HCT116 (cell line): ENCODE measurements at regions not wholly inside any gene's neighbourhood (a gene's known extent, or its start where the extent isn't known, plus 50 kb on each side); places are given as distances from the start of the nearest gene placed in this dataset.

Source experiments
- ATAC-seq: fragments of 200-7000 bp; cut with Tn5 transposase; 2 replicates; pipeline ENCODE4 v1.9.1; 2020; ENCODE audit warnings: mild to moderate bottlenecking, moderate library complexity
- BruUV-seq: library from RNA; stranded (reverse); fragments of 400-500 nt; replicated peaks from 2 replicates; lab custom pipeline; 2021; lab: Mats Ljungman, UMichigan
- CTCF ChIA-PET: fragments of 300-600 bp; sonication (Branson Sonifier 250); formaldehyde crosslinking; loops from one replicate; lab custom pipeline; 2021; ENCODE audit warnings: antibody characterized with exemption; lab: Charles Lee
- POLR2A ChIA-PET: fragments of 300-600, 350-600 bp; sonication (Branson Sonifier 250); formaldehyde crosslinking; loops from one replicate; lab custom pipeline; 2021; ENCODE audit warnings: antibody characterized with exemption; lab: Charles Lee
- RAD21 ChIA-PET, 2 experiments: fragments of 300-600 bp; sonication (Branson Sonifier 250); formaldehyde crosslinking; loops; one replicate each; lab custom pipeline; 2023; ENCODE audit warnings: low total read pairs in 2 of 2; ENCODE audit not compliant: uncharacterized antibody in 2 of 2, unreplicated experiment in 2 of 2, low non-redundant PET in 1 of 2; lab: Charles Lee
- DNase-seq: peaks from one replicate; pipeline ENCODE4 v3.0.0-alpha.2; 2010; ENCODE audit warnings: low read depth, low spot score
- H2AFZ ChIP-seq: fragments of 200-600 bp; shearing (Covaris generic), sonication (generic); 2 replicates; pipeline ENCODE4 v1.6.1; 2017; ENCODE audit warnings: low read depth, mixed run types, mixed read lengths, antibody characterized with exemption, low read length; ENCODE audit not compliant: poor library complexity, severe bottlenecking
- H3K27ac ChIP-seq: 2 replicates; pipeline ENCODE4 v1.5.1; 2012; ENCODE audit warnings: low read depth, low read length
- H3K27me3 ChIP-seq: fragments of 200-600 bp; sonication (generic); 2 replicates; pipeline ENCODE4 v1.6.1; 2016; ENCODE audit warnings: mixed run types, low read length, mixed read lengths; ENCODE audit not compliant: insufficient read depth
- H3K36me3 ChIP-seq, 2 experiments: fragments of 200-500 bp in 1 of 2; fragments of 200-600 bp in 1 of 2; sonication (Bioruptor generic) in 1 of 2; sonication (generic) in 1 of 2; 2 replicates each; pipeline versions ENCODE4 v1.5.1 to v1.6.1; 2014 to 2016; ENCODE audit warnings: low read length in 2 of 2, inconsistent platforms in 1 of 2, mixed read lengths in 1 of 2, mixed run types in 1 of 2; ENCODE audit not compliant: insufficient read depth in 2 of 2, control insufficient read depth in 1 of 2
- H3K4me1 ChIP-seq, 2 experiments: fragments of 200-600 bp in 1 of 2; sonication (generic) in 1 of 2; 2 replicates each; pipeline versions ENCODE4 v1.5.1 to v1.6.1; 2012 to 2017; ENCODE audit warnings: low read length in 2 of 2, inconsistent platforms in 1 of 2, mild to moderate bottlenecking in 1 of 2, mixed read lengths in 1 of 2, mixed run types in 1 of 2, moderate library complexity in 1 of 2; ENCODE audit not compliant: insufficient read depth in 2 of 2, control insufficient read depth in 1 of 2
- H3K4me2 ChIP-seq: fragments of 200-600 bp; sonication (generic); 2 replicates; pipeline ENCODE4 v1.6.1; 2017; ENCODE audit warnings: mixed run types, low read length, mixed read lengths
- H3K4me3 ChIP-seq, 2 experiments: fragments of 200-600 bp in 1 of 2; sonication (generic) in 1 of 2; replicated peaks in 1 of 2; 2 replicates each; pipeline ENCODE4 v1.5.1; 2011 to 2016; ENCODE audit warnings: low read length in 2 of 2, control low read depth in 1 of 2, low read depth in 1 of 2, mild to moderate bottlenecking in 1 of 2, mixed read lengths in 1 of 2, mixed run types in 1 of 2
- H3K79me2 ChIP-seq: fragments of 200-600 bp; sonication (generic); 2 replicates; pipeline ENCODE4 v1.6.1; 2017; ENCODE audit warnings: mild to moderate bottlenecking, mixed run types, low read length, moderate library complexity, mixed read lengths; ENCODE audit not compliant: insufficient read depth
- H3K9ac ChIP-seq: fragments of 200-600 bp; sonication (generic); 2 replicates; pipeline ENCODE4 v1.6.1; 2016; ENCODE audit warnings: low read length, mixed read lengths
- H3K9me2 ChIP-seq: fragments of 200-600 bp; sonication (generic), shearing (Covaris generic); 2 replicates; pipeline ENCODE4 v1.6.1; 2017; ENCODE audit warnings: mixed run types, mild to moderate bottlenecking, moderate library complexity; ENCODE audit not compliant: insufficient read depth
- H3K9me3 ChIP-seq, 2 experiments: fragments of 200-500 bp in 1 of 2; fragments of 200-600 bp in 1 of 2; sonication (Bioruptor generic) in 1 of 2; sonication (generic) in 1 of 2; 2 replicates each; pipeline ENCODE4 v1.6.1; 2014 to 2017; ENCODE audit warnings: low read length in 2 of 2, mixed read lengths in 2 of 2, inconsistent platforms in 1 of 2, low read depth in 1 of 2, mild to moderate bottlenecking in 1 of 2, mixed run types in 1 of 2, moderate library complexity in 1 of 2; ENCODE audit not compliant: control insufficient read depth in 1 of 2, insufficient read depth in 1 of 2
- H4K20me1 ChIP-seq: fragments of 200-600 bp; sonication (generic), shearing (Covaris generic); 2 replicates; pipeline ENCODE4 v1.6.1; 2017; ENCODE audit warnings: mixed run types, mild to moderate bottlenecking, moderate library complexity; ENCODE audit not compliant: insufficient read depth
- CEBPB ChIP-seq: IDR thresholded peaks from 2 replicates; pipeline ENCODE4 v1.6.1; 2012; ENCODE audit warnings: low read depth
- ELF1 ChIP-seq: IDR thresholded peaks from 2 replicates; pipeline ENCODE4 v1.6.1; 2012; ENCODE audit warnings: low read depth, borderline replicate concordance
- EZH2phosphoT487 ChIP-seq: fragments of 200-600 bp; IDR thresholded peaks from 2 replicates; pipeline ENCODE4 v1.6.1; 2018; ENCODE audit warnings: antibody characterized with exemption, borderline replicate concordance
- JUND ChIP-seq: IDR thresholded peaks from 2 replicates; pipeline ENCODE4 v1.6.1; 2012
- POLR2A ChIP-seq: IDR thresholded peaks from 2 replicates; pipeline ENCODE4 v1.7.0; 2011; ENCODE audit warnings: borderline replicate concordance; ENCODE audit not compliant: insufficient read depth, insufficient read length; ENCODE audit errors: extremely low read depth
- POLR2AphosphoS5 ChIP-seq: IDR thresholded peaks from 2 replicates; pipeline ENCODE4 v1.6.1; 2011; ENCODE audit warnings: mild to moderate bottlenecking, low read depth, low read length, moderate library complexity
- REST ChIP-seq: IDR thresholded peaks from 2 replicates; pipeline ENCODE4 v1.6.1; 2012; ENCODE audit warnings: low read depth
- SIN3A ChIP-seq: IDR thresholded peaks from 2 replicates; pipeline ENCODE4 v1.6.1; 2012; ENCODE audit warnings: low read depth
- SP1 ChIP-seq: IDR thresholded peaks from 2 replicates; pipeline ENCODE4 v1.6.1; 2012; ENCODE audit warnings: low read depth
- SRF ChIP-seq: IDR thresholded peaks from 2 replicates; pipeline ENCODE4 v1.6.1; 2012; ENCODE audit warnings: low read depth
- TCF7L2 ChIP-seq: IDR thresholded peaks from 2 replicates; pipeline ENCODE4 v1.7.0; 2011; ENCODE audit warnings: borderline replicate concordance, inconsistent platforms; ENCODE audit not compliant: insufficient read depth, insufficient read length; ENCODE audit errors: extremely low read depth
- ZBTB33 ChIP-seq: IDR thresholded peaks from 2 replicates; pipeline ENCODE4 v1.6.1; 2011; ENCODE audit warnings: mild to moderate bottlenecking, low read length, moderate library complexity; ENCODE audit not compliant: insufficient replicate concordance; ENCODE audit errors: extremely low read depth
- ZNF274 ChIP-seq: fragments of 200-500 bp; sonication (Bioruptor generic); IDR thresholded peaks from 2 replicates; pipeline ENCODE4 v1.6.1; 2014; ENCODE audit warnings: mild to moderate bottlenecking, low read depth, low read length, inconsistent platforms
- intact Hi-C: fragments of 100-400 bp; cut with micrococcal nuclease; formaldehyde crosslinking; loops from 2 replicates; pipeline ENCODE4 v1.10.0; 2022
- TF ChIP-seq, protein P1 (sequence below): IDR thresholded peaks from 2 replicates; pipeline ENCODE4 v1.6.1; 2012

DNA sequence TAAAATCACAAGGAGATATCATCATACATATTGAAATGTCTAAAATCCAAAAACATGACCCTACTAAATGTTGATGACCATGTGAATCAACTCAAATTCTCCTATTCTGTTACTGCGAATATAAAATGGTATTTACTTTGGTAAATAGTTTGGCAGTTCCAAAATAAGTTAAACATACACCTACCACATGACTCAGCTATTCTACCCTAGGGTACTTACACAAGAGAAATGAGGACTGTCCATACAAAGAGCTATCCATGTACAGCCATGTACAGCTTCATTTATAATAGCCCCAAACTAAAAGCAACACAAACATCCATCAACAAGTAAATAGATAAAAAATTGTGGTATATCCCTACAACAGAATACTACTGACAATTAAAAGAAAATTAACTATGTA is 346.1 kb upstream of the TENM4 start:
- no peak overlapping the region for H3K9ac ChIP-seq
- no peaks in the 10 kb centered on the region for H4K20me1 ChIP-seq
- ATAC-seq (no peak), DNase-seq (no peak)
- RAD21 ChIA-PET: no interaction called here
- no peaks in the 10 kb centered on the region for H3K79me2 ChIP-seq
- no peak overlapping the region for H3K4me3 ChIP-seq
- no peaks in the 10 kb centered on the region for H3K9me2 ChIP-seq
- H3K27ac ChIP-seq: no peak overlapping the region
- no peaks in the 10 kb centered on the region for H3K27me3 ChIP-seq
- no peak for TF ChIP-seq JUND
- TF ChIP-seq REST: no peak
- no peak for TF ChIP-seq EZH2phosphoT487
- no peak for TF ChIP-seq SIN3A
- no peak for TF ChIP-seq SRF
- no peak for TF ChIP-seq ZNF274
- TF ChIP-seq ZBTB33: no peak
- TF ChIP-seq SP1: no peak
- TF ChIP-seq, protein P1, sequence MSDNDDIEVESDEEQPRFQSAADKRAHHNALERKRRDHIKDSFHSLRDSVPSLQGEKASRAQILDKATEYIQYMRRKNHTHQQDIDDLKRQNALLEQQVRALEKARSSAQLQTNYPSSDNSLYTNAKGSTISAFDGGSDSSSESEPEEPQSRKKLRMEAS: no peak
- TF ChIP-seq POLR2A: no peak
- no peak for TF ChIP-seq POLR2AphosphoS5
- no peak for TF ChIP-seq ELF1
- no peak for TF ChIP-seq TCF7L2
- TF ChIP-seq CEBPB: no peak
- no TSS peak for BruUV-seq
- H3K4me1 ChIP-seq: no peaks in the 10 kb centered on the region
- H3K36me3 ChIP-seq: no peaks in the 10 kb centered on the region
- peaks cover 0 to 21% of the 10 kb centered on the region in 2 experiments; a peak in 2 of 4 replicates for H3K9me3 ChIP-seq
- CTCF ChIA-PET: no interaction called here
- no peak overlapping the region for H3K4me2 ChIP-seq
- POLR2A ChIA-PET: no interaction called here
- intact Hi-C loops: no loop called here
- H2AFZ ChIP-seq: no peak overlapping the region
